ENCODE measurements at regions not wholly inside any gene's neighbourhood (a gene's known extent, or its start where the extent isn't known, plus 50 kb on each side); places are given as distances from the start of the nearest gene placed in this dataset.
"Not testable (repeated sequence)": the region's sequence is repeated elsewhere in the genome, so short reads cannot be mapped to it uniquely, and the experiment has no call there.

DNA sequence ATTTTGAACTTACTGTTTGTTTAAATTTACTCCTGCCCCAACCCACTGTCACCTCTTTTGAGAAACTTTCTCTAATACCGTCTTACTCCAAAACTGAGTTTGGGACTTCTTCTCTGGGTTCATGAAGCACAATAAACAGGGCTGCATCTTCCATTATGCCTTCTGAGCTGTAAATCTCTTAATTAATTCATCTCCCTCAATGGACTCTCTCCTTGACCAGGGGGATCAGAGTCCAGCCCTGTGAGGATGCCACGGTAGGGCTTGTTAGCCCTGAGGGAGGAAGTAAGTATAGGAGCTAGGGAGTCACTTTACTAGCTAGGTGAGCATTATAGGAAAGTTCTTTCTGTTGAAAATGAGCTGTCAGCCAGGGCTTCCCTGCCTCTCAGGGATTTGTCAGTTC lies 299.3 kb upstream of the SATB1 start:
- no peak for DNase-seq

DNA sequence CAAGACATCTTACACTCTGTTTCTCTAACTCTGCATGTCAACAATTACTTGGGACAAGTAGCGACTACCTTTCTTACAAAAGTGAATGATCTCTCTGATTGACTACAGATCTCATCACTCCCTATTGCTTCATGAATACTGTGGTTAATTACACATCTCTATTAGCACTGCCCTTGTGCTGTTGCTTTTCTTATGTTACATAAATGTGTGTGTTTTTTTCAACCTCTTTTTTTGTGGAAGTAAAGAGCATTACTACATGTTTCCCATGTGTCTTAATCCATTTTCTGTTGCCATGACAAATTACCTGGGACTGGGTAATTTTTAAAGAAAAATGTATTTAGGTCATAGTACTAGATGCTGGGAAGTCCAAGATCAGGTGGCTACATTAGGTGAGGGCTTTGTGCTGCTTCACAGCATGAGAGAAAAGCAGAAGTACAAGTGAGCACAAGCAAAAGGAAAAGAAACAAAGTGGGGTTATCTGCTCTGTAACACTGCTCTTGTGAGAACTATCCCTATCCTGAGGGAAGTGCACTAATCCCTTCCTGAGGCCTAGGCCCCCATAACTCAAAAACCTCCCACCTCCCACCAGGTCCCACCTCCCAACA lies 298.2 kb upstream of the SATB1 start:
- no peak for DNase-seq

DNA sequence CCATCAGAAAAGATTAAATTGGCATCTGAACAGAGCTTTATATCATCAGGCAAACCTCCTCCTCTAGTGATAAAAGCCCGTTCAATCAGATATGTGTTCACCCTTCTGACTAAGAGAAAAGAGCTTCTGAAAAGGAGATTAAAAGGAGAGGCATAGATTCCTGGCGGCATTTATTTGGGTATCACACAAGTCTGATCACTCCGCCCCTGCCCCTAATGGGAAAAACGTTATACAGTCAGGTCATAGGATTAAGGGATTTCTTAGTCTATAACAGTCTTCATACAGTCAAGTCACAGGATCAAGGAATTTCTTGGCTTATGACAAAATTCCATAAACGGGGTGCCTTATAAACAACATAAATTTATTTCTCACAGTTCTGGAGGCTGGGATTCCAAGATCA lies 295.4 kb upstream of the SATB1 start:
- no peak for DNase-seq

DNA sequence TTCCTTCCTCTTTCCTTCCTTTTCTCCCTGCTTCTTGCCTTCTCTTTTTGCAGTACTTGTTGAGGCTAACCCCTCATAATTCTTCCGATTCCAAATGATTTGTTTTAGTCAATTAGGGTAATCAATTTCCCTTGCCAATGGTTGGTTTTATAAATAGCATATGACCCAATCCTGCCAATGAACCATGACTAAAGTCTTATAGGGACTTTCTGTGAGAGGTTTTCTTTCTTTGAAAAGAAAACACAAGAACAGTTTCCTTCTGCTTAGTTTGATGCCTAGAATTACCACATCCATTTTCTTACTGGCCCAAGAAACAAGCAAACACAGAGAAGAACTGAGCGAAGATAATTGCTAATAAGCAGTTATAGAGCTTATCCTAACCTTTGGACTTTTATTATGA lies 292.5 kb upstream of the SATB1 start:
- no peak for DNase-seq

DNA sequence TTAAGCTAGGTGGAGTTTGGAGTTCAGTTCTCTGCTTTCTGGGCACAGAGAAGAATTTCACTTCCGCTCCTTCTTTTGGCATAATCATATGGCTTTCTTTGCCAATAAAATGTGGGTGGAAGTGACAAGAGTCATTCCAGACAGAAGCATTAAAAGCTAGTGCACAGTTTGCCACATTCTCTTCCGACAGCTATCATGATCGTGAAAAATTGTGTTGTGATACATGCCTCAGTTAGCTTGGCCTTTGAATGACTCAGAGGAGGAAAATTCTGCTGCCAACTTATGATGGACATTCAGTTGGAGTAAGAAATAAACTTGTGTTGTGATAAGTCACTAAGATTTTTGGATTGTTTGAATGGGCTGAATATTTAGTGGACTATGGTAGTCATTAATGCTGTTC lies 291.7 kb upstream of the SATB1 start:
- DNase-seq, result no peak

DNA sequence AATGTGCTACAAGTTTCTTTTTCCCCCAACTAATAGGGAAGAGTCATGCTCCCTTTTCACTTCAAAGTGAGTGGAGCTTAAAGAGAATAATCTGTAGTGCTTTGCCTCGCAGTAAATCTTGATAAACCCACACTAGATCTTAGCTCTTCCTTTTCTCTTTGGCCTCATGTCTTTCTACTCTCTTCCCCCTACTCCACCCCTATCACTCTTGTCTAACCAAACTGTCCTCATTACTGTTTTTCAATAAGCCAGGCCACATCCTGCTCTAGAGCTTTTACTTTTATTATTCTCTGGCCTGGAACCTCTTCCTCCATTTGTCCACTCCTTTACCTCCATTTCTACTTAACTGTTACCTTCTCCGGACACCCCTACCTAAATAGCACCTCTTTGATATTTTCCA lies 291.0 kb upstream of the SATB1 start:
- DNase-seq, result no peak

DNA sequence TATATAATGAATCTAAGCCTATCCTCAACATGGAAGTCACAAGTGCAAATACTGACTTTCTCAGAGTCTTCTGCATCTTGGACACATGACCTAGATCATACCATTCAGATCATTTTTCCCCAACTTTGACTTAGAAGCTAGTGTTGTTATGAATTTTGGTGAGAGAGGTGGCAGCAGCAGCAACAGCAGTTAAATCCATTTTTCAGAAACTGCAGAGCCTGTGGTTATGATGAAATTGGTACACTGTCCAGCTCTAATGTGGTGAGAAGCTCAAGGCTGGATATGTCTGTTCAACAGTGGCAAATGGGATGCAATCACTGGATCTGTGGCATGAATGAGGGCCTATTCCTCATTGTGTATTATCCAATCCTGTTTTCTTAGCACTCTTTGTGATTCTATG lies 290.1 kb upstream of the SATB1 start:
- DNase-seq, result no peak

DNA sequence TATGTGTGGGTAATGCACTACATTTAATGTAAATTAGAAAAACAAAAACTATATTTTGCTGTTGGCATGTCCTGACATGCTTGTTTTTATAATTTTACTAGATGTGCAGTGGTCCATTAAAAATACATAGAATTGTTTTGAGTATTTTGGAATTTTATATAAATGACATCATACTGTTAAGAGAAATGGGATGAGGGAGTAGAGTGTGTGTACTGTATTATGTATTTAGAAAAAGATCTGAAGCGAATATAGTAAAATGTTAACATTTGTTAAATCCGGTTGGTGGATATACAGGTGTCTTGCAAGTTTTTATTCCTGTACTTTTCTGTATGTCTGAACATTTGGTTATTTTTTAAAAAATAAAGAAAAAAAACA lies 288.4 kb upstream of the SATB1 start:
- DNase-seq, result no peak

DNA sequence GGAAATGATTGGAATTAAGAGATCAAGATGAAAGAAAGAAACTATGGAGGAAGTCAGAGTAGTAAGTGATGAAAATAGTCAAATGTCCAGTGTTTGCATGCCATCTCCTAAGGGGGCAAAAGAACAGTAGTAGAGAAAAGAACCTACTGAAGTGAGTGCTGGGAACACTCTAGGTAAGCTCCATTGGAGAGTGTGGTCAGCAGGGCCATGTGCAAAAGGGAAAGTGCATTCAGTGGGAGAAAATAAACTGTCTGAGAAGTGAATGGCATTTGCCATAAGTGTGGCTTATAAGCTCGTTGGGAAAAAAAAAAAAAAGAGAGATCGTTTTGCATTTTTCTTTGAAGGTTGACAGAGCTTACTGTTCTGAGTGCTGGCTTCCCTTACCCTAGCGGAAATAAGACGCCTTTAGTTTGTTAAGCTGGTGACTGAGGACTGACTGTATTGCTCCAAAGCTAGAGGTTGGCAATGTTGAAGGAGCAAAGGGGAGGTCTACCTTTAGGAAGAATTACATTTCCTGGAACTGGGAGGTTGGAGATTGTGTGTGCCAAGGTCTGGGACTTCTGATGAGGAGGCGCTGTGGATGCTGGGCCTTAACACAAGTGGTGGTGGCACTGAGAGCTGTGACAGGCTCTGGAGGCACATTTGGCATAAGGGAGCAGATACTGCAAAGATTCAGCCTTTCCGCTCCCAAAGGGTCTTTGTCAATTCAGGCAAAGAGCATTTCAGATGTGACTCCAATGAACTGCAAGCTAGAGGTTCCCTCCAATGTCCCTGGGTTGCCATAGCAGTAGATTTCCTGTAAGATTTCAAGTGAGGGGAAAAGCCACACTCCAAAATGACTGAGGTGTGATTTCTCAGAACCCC lies 287.8 kb upstream of the SATB1 start:
- no peak for DNase-seq

DNA sequence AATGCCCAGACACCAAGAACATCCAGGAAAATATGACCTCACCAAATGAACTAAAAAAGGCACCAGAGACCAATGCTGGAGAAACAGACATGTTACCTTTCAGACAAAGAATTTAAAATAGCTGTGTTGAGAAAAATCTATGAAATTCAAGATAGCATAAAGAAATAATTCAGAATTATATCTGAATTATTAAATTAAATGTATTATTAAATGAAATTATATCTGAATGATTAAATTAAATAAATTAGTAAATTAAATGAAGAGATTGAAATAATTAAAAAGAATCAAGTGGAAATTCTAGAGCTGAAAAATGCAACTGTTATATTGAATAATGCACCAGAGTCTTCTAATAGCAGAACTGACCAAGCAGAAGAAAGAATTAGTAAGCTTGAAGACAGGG lies 279.2 kb upstream of the SATB1 start:
- DNase-seq, result no peak

DNA sequence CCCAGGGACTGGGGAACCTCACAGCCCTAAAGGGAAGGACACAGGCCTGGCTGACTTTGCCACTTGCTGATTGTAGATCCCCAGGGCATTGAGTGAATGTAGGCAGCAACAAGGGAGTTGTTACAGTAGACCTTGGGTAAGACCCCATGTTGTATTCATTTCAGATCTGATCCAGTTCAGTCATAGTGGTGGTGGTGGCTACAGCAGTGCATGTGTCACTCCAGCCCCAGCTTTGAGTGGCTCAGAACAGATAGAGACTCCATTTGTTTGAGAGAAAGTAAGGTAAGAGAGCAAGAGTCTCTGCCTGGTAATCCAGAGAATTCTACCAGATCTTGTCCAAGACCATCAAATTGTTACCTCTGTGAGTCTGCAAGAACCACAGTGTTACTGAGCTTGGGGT lies 278.7 kb upstream of the SATB1 start:
- DNase-seq, result no peak

DNA sequence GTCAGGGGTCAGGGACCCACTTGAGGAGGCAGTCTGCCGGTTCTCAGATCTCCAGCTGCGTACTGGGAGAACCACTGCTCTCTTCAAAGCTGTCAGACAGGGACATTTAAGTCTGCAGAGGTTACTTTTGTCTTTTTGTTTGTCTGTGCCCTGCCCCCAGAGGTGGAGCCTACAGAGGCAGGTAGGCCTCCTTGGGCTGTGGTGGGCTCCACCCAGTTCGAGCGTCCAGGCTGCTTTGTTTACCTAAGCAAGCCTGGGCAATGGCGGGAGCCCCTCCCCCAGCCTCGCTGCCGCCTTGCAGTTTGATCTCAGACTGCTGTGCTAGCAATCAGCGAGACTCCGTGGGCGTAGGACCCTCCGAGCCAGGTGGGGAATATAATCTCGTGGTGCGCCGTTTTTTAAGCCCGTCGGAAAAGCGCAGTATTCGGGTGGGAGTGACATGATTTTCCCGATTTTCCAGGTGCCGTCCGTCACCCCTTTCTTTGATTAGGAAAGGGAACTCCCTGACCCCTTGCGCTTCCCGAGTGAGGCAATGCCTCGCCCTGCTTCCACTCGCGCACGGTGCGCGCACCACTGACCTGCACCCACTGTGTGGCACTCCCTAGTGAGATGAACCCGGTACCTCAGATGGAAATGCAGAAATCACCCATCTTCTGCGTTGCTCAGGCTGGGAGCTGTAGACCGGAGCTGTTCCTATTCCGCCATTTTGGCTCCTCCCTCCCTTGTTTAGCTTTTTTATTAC lies 268.6 kb upstream of the SATB1 start:
- DNase-seq, result not testable (repeated sequence)

DNA sequence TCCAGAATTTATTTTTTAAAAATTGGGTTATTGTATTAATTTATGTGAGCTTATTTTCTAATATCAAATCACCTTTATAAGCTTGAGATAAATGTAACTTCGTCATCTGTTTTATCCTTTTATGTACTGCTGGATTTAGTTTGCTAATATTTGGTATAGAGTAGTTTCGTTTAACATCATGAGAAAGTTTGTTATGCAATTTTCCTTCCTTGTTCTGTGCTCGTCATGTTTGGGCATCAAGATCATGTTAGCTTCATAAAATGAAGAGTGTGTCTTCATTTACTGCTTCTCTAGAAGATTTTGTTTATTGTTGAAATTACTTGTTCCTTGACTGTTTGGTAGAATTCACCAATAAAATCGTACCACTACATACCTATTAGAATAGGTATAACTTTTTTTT lies 262.1 kb upstream of the SATB1 start:
- DNase-seq, result no peak

DNA sequence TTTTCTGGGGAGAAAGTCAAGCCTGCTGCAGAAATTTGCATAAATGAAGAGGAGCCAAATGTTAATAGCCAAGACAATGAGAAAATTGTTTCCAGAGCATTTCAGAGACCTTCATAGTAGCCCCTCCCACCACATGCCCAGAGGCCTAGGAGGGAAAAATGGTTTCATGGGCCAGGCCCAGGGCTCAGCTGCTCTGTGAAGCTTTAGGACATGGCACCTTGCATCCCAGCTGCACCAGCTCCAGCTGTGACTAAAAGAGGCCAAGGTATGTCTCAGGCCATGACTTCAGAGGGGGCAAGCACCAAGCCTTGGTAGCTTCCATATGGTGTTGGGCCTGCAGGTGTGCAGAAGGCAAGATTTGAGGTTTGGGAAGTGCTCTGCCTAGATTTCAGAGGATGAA lies 258.8 kb upstream of the SATB1 start:
- DNase-seq, result no peak

DNA sequence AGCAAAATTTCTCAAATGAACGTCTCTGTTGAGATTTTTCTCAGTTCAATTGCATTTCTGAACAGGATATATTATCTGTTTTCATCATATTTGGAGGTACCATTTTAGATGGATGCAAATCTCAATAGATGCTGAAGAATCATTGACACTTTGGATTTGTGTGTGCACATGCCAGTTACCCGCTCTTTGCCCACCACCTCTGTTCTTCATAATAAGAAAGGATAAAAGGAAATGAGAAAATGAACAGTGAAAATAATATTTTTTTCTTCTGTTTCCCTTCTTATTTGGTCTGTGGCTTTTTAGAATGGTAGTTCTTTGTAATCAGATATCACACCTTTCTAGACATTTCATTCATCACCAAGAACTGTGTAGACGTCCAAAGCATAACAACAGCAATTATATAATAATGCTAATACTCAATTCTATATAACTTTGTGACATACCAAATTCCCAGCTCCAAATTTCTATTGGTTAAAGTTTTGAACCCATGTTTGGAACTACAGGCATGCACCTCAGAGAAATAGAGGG lies 256.7 kb upstream of the SATB1 start:
- DNase-seq, result no peak

DNA sequence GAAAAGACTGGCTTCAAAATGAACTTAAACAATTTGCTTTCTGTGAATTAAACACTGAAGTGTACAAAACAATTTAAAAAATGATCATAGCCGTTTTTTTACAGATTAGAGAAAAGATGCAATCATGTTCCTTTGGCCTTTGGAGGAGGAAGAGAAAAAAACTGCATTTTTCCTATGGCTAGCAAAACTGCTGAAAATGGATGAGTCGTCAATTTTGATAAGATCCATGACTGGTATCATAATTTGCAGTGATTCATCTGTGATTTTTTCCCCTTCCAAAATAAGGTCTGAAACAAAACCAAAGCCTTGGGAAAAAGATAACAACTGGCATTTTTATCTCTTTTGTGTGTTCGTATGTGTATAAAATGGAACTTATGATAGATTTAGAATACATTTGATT lies 255.6 kb upstream of the SATB1 start:
- DNase-seq, result no peak

DNA sequence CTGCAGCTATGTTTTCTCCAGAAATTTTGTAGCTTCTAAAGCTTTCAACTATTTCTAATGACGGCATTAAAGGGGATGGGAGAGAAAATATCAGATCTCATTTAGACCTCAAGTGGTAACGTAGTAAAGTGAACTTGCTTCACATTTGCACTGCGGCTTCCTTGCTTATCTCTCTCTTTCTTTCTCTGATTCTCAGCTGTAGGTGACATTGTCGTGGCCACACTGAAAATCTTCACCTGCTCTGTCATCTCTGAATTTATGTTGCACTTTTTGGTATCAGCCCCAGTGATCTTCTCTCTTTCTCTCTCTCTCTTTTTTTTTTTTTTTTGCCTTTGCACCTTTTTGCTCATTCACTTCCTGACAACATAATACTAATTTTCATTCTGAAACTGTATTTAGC lies 254.1 kb upstream of the SATB1 start:
- no peak for DNase-seq

DNA sequence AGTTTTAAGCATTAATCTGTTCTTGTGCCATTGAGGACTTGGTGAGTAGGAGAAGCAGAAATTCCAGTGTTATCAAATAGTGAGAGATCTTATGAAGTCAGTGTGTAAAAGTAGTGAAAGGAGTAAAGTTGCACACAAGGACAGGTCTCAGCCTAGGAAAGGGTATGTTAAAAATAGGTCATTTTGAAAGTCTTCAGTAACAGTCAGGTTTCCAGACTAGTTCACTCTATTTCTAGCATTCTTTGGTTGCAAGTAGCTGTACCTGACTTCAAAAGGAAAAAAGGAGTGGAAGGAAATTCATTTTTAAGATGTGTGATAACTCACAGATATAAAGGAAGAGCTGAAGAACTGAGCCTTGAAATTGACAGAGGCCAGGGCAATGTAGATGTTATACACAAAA lies 250.1 kb upstream of the SATB1 start:
- DNase-seq, result no peak

DNA sequence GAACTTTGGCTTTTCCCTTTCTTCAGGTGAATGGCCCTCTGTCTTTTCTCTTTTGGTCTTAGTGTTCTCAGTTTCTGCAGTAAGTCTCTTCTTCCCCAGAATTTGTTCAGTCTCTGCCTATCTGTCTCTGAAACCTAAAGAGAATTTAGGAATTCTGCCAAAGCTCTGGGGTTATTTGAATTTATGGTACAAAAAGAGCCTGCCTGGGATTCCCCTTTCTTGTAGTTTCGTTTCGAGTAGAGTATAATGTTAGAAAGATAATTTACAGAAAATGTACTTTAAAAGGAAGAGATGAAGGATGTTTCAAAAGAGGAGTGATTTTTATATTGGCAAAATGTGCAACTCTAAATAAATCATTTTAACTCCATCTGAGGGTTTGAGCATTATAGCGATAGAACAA lies 247.4 kb upstream of the SATB1 start:
- no peak for DNase-seq

DNA sequence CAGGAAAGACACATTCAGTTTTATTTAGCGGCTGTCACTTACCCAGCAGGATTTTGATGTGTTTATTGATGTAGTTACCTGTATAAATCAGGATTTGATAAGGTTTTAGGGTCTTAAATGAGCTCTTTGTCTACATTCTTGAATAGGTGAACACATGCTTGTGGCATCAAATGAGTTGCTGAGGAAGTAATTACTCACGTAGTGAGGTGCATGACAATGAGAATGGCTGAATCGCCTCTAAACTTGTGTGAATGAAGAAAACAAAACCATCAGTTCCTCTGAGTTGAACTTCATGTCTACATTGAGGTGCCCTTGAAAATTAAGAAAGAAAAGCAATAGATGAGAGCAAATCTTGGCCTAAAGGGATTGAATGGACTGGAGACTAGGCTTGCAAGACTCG lies 245.6 kb upstream of the SATB1 start:
- no peak for DNase-seq

DNA sequence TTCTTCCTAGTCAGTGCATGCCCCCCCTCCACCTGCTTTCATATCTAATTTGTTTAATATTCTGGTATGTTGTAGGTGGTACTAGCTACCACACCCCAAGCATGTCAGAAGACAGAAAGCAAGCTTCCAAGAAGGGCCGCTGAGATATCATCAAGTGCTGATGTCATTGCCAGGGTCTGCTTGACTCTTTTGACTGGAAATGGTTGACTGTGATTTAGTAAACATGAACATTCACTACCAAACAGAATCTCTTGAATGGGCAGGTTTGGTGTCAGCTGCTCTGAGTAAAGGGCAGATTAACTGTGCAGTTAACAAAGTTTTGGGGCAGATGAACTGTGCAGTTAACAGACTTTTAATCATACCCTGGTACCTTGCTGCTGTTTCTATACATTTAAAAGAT lies 244.2 kb upstream of the SATB1 start:
- DNase-seq, result no peak

DNA sequence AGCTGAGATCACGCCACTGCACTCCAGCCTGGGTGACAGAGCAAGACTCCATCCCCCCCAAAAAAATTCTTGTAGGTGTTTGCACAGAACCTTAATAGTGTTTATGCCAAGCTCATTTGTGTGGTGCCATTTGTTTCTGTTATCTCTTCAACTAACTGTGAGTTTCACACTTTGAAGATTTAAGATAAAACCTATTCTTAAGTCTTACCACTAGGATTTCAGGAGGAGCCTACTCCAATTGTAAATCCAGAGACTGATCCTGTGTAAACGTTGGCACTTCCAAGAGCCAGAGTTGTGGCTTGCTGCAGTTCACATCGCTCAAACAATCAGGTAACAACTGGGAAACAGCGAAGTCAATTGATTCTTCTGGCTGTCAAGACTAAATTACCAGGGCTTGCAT lies 242.4 kb upstream of the SATB1 start:
- DNase-seq, result no peak

DNA sequence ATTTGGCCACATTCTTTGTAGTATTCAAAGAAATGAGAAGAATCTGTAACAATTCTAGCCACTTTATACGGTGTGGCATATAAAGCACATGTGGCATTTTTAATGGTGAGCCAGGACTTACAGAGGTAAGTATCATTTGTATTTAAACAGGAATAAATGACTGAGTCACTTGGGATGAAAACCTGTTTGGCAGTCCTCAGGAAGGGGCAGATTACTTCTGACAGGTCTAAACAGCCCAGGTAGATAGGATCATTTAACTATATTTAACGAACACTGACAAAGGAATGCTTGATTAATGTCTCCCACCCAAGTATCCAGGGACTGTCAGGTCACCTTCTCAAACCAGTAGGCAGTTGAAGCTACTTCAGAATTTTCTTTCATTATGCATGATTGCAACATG lies 241.5 kb upstream of the SATB1 start:
- DNase-seq, result no peak

DNA sequence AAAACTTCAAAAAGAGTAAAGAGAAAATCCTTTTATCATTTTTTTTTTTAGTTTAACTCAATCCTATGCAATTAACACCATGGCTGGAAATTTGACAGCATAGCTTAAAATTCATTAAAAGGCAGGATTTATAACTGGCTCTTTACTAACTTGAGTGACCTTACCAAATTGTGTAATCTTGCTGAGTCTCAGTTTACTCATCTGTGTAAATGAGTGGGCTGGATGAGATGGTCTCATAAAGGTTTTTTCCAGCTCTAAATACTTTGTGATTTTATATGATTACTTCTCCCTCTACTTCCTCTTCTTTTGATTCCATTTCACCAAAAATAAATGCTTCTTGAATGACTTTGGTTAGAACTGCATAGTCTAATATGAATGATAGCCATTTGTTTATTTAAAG lies 234.9 kb upstream of the SATB1 start:
- no peak for DNase-seq
